Activated CD4-positive, alpha-beta T cell treated with anti-CD3 and anti-CD28 coated beads, Interleukin-2, amount 50 U/mL, for 24 hours (primary cell): ENCODE measurements at regions not wholly inside any gene's neighbourhood (a gene's known extent, or its start where the extent isn't known, plus 50 kb on each side); places are given as distances from the start of the nearest gene placed in this dataset.
"Not testable (repeated sequence)": the region's sequence is repeated elsewhere in the genome, so short reads cannot be mapped to it uniquely, and the experiment has no call there.

Experiments used
- DNase-seq, 2 donors: peaks; one replicate each; pipeline ENCODE4 v3.0.0-alpha.2; 2020; ENCODE audit warnings: low read depth in 1 of 2, low spot score in 1 of 2

DNA sequence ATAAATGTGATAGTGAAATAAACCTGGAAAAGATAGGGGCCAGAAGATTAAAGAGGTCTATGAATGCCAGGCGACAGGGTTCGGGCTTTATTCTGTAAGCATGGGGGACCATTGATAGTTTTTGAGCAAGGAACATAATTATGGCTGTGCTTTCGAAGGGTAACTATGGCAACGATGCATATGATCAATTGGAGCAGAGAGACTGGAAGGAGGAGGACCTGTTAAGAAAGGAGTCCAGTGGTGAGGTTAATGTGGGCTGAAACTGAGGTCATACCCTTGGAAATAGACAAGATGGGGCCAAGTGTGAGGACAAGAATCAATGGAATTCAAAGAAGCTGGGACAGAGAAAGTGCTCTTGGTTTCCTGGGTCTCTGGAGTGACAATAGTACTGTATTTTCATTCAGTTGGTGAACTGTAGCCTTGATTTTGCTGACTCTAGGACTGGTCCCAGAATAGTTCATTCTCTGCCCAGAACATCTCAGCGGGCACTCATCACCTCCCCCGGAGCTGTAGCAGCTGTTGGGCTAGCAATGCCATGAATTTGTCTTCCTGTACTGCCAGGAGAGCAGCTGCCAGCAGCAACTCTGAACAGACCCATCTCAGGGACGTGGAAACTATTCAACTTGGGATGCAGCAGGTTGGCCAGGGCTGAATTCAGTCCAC, 108.4 kb downstream of the SRGAP2 start:
- not testable (repeated sequence) for DNase-seq

DNA sequence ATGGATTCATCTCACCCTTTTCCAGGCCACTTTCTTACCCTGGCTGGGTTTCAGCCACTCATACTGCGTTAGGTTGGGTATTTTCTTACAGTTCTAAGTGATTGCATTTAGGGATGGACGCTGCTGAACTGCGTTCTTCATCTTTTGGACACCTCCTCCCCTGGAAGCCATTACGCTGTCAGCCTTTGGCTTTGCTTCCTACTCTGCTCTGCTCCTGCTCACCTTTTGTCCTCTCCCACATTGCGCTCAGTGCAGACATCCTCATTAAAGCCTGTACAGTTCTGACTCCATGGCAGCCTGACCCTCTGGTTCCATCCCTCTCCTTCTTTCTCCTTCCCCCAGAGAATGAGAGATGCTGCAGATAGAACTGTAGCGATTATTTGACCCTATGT, 108.9 kb downstream of the SRGAP2 start:
- DNase-seq, result not testable (repeated sequence)

DNA sequence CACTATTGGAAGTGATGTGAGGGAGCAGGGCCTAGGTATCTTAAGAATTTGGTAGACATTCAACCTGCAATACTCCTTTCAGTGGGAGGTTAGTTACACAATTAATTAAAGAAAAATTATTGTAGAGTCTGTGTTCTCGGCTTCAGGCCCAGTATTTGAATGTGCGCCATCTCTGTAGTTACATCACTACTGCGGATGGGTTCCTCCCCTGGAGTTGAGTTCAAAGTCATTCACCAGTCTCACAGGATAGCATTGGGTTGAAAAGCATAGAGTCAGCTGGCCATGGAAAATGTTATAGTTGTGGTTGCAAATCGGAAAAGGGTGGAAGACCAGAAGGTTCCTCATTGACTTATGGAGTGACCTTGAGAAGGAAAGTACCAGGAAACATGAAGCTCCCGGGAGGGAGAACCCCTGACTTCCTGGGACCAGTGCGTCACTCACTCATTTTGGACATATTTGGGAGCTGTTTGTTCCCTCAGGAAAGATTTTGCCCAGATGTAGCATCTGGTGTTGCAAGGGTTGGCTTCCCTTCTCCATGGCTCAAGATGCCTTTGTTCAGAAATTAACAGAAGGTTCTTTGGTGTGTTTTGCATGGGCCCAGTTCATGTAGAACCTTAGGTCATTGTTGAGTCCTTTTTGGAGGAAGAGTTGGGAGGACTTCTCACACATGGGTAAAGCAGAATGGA, 111.8 kb downstream of the SRGAP2 start:
- not testable (repeated sequence) for DNase-seq

DNA sequence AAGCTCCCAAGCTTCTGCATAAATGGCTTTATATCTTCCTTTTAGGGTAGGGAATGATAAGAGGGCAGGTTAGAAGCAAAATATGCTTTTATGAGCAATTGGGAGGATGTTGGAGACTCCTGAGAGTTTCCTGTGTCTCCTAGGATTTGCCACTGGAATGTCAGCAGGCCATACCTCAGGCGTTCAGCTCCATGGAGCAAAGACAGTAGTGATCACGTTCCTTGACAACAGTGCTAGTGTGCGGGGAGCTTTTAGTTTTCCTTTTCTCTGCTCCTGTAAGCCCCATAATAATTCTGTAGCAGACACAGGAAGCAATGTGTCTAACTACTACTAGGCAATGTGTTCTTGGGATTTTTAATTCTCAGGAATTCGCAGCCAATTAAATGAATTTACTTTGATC, 113.6 kb downstream of the SRGAP2 start:
- not testable (repeated sequence) for DNase-seq

DNA sequence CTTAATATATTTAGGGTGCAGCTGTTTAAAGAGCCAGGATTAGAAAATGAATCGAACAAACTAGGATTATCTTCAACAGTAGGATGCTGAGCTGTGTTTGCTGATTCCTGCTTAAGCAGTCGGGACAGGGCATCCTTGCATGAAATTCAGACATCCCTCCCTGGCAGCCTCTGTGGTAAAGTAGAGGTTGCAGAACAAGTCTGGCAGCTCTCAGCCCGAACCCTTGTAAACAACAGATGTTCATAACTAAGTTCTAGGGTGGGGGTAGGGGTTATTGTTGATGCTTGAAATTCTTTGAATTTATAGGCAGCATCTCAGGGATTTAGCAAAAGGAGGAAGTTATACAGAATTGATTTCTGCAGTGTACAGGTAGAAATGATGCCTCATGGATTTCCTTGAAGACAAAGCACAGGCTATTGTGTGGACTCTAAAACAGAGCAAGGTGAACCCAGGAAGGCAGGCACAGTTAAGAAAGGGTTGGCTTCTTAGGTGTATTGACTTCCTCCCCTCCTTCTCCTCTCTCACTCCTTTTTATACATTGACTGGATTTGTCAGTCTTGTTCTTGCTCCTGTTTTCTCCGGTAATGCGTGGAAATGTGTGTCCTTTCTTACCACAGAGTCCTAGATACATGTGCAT, 114.7 kb downstream of the SRGAP2 start:
- DNase-seq, result not testable (repeated sequence)

DNA sequence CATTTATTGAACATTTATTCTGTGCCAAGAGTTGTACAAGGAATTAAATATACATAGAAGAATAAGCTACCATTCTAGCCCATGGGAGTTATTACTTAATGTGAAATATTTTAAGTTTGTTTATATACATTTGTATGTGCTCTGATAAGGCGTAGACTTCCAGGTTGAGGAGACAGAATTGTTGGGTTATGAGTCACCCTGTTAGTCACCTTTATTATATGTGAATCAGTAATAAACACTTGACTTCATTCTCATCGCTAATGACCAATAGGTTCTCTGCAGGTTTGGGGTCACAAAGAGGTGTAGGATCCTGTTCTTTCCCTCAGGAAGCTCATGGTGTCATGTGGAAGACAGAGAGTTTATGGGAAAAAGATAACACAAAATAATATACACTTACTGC, 116.9 kb downstream of the SRGAP2 start:
- not testable (repeated sequence) for DNase-seq

DNA sequence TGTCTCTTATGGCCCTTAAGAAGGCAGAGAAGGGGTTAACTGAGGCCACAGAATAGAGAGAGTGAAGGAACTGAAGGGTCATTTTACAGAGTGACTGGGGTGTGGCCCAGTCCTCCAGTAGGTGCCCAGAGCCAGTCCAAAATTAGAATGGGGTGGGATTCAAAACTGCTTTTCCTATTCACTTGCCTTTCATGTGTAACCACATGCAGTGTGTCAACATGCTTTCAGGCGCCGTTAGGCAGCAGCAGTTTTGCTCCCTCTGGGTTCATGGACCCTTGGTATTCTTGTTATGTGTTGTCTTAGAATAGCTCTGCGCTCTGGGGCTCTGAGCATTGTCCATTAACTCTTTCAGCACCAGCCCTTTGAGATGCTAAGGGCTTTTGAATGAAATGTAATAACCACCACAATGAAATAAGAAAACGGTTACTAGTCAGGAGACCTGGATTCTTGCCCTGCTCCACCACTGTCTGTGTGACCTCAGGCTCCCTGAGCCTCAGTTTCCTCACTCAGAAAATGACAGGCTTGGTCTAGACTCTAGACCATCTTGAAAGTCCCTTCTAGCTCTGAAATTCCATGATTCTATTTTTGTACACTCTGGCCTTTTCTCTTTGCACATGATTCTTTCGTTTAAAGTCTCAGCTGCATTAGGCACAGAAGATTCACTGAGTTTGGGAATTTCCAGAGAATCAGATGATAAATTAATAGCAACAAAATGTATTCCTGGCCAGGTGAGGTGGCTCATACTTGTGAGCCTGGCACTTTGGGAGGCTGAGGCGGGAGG, 123.0 kb downstream of the SRGAP2 start:
- not testable (repeated sequence) for DNase-seq

DNA sequence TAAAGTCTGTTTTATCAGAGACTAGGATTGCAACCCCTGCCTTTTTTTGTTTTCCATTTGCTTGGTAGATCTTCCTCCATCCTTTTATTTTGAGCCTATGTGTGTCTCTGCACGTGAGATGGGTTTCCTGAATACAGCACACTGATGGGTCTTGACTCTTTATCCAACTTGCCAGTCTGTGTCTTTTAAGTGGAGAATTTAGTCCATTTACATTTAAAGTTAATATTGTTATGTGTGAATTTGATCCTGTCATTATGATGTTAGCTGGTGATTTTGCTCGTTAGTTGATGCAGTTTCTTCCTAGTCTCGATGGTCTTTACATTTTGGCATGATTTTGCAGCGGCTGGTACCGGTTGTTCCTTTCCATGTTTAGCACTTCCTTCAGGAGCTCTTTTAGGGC, 128.3 kb downstream of the SRGAP2 start:
- not testable (repeated sequence) for DNase-seq

DNA sequence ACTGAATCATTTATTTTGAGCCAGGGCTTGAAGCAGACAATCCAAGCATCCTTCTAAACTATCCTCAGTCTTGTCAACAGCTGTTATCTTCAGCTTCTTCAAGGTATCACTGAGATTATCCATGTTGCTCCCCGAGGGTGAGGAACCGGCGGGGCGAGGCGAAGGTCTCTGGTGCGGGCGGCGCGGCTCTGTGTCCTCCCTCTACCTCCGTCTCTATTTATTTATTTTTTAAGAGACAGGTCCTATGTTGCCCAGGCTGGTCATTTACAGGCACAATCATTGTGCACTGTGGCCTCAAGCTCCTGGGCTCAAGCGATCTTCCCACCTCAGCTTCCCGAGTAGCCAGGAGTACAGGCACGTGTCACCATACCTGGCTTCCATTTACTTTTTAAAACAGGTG, 130.0 kb downstream of the SRGAP2 start:
- not testable (repeated sequence) for DNase-seq

DNA sequence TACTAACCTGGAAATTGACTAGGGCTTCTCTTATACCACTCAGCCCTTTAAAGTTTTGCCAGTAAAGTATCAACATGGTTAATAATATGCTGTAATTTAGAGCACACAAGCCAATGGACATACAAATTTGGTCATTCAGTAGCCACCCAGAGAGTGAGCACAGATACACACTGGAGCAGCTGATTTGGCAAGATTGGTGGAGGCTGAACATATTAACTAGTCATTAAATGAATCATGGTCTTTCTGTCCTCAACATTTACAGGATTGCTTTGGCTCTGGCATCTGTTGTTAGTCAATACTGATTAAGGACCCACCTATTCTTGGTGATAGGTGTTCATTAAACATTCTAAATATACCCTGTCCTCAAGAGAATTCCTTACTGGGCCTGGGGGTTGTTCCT, 130.6 kb downstream of the SRGAP2 start:
- not testable (repeated sequence) for DNase-seq

DNA sequence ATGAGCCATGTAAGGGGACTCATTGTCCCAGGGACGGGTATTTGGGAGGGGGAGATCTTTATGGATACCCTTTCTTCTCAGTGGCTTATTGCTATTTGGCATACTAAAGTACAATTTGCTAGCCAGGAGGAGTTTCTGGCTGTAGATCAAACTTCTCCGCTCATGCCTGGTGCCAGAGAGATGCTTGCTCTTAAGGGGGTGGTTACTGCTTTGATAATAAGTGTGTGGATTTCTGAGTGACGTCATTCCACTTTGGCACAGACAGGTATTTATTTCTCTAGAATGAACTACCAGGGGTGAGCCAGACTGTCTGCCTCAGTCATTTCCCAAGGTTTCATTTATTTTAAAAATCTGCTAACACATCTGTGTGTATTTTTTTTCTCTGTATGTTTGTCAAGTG, 131.1 kb downstream of the SRGAP2 start:
- DNase-seq, result not testable (repeated sequence)

DNA sequence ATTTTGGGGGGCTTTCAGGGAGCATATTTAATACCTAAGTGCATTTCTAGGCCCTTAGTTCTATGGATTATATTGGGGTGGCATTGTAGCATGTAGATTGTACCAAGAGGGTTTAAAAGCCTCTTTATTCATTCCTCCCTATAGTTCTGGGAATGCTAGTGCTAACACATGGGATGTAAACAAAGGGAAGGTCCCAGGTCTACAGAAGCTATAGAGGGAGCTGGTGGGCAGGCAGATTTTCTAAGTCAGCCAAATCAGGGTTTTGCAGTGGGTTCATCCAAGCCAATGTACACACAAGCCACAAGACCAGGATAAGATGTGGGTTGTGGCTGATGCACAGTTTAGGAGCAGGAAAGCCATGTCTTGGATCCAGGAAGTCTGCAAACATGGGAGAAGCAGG, 131.8 kb downstream of the SRGAP2 start:
- not testable (repeated sequence) for DNase-seq

DNA sequence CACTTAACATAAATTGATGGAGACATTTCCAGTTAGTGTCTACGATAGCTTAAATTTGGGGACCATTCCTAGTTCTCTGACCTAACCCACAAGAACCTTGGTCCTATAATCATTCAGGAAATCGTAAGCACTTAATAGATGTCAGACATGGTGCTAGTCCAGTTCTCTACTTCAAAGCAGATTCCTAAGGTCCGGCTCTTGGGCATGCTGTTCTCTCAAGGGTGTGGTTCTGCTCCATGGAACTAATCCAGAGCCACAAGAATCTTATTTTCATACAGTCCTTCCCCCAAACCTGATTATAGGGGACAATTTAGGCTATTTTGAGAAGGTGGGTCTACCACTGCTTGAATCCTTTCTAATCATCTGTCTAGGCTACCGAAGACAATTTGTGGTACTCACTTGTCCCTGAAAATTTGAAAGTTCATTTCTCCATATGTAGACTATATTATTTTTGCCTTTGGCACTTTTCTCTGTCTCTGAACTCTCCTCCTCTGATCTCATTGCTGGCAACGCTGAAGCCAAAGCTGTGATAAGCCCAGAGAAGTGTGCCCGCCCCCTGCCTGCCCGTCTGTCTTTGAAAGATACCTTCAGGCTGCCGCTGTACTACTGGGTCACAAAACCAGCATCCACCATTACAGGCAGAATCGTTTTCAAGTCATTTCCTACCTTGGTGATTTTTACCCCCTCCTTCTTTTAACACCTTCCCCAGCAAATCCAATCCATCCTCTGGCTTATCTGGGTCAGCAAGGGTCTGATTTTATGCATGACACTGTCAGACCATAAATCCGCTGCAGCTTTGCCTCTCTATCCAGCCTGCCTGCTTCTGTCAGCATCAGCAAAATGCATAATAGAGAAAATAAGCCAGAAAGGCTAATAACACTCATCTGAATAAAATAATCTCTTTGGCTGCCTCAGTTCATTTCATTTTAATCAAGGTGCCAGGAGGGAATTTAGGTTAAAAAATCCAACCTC, 132.8 kb downstream of the SRGAP2 start:
- not testable (repeated sequence) for DNase-seq

DNA sequence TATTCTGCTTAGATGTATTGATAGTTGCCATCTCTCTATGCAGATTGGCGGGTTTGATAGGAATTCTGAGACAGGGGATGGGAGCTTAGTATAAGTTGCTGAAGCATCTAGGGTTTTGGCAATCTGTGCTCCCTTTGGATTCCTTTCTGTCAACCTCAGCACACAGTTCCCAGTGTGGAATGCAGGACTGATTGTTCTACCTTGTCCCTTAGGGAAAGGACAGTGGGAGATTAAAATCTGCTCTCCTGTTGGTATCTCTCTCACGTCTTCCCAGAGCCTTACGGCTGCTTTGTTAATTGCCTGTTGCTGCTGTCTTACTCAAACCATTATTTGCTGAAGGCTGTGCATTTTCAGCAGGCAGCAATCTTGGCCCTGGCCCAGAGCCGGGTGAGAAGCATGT, 133.3 kb upstream of the IKBKE start:
- DNase-seq, result not testable (repeated sequence)

DNA sequence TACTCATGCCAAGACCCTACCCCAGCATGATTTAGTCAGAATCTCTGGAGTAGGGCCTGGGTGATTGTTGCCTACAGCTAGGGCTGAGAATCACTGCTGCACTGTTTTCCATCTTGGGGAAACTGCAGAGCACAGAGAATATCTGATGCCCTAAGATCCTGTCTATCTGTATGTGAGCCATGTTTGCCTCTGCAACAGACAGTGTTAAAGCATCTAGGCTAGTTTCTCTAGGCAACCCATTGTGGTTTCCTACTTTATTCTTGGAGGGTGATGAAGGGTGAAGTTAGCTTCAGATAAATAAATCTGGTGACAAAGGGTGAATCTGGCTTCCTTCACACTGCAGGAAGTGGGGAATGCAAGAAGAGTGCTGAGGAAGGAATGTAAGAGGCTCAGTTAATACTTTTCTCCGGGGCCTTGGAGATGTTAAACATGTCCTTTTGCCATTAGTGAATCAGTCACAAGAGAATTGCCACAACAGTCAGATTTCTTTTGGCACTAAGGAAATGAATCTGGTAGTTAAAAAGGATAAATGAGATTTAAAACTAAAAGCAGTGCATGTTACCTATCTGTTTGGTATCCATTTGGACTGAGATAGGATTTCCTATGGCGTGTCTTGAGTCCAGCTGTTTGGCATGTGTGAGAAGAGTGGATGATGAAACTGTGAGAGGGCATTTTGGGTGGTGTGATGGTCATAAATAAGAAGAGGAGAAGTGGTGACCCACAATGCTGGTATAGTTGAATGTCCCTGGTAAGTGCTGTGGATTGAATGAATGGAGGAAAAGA, 119.6 kb upstream of the IKBKE start:
- DNase-seq, result not testable (repeated sequence)

DNA sequence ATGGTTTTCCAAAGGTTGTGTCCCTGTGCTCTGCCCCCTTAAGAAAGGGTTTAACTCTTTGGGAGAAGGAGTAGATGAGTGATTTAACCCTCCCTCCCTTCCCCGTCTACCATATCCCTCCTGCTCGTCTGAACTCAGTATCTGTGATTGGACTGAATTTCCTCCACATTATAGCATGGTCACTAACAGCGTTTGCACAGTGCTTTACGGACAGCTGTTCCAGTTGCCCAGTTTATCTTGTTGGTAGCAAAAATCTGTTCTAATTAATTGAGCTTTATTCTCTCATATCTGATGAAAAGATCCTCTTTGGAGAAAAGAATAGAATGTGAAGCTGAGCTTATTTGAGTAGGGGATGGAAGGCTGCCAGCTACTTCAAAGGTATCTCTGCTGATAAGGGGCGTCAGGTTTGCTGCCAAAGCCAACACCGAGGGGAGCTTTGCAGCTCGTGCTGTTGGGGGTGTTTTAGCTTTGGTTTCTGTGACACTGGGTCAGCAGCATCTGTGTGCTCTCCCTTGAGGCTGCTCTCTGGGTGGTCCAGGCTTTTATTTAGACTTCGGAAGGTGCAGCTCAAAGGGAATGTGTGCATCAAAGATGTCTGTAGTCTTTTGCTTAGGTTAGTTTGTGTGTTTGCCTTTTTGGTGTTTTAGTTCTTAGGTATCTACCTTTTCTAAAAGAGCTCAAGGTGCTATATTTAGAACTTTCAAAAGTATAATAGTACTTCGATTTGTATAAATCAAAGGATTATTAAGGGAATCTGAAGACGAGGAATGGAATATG, 118.8 kb upstream of the IKBKE start:
- not testable (repeated sequence) for DNase-seq

DNA sequence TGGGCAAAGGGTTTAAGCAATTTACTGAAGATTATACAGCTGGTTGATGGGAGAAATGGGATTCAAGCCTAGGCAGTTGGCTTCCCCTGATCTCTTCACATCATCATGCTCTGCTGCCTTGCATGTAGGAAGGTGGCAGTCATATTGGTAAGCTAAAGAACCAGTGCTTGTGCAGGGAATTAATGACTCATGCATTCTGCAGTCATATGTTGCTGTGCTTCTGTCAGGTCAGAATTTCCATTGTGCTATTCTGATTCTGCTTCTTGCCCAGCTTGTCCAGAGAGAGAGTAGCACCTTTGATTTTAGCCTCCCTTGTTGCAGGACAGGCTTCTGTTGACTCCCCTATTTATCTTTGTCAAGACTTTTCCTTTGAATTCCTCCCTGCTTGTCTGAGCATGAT, 114.0 kb upstream of the IKBKE start:
- peak in 1 of 2 donors; percentile 19 for DNase-seq

DNA sequence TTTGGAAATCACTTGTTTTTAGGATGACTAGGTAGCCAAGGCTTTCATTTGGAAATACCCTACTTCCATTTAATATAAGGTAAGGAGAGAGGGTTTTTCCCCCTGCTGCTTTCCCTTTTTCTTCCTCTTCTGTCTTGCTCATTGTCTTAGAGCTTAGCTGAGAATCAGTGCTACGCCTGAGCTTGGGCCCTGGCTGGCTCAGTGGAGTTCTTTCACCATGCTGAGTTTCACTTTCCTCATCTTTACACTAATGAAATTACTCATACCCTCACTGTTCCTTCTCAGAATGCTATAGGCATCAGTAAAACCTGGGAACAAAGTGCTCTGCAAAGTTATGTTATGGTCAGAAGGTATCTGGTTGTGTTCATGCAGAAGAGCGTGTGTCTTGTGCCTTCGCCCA, 112.3 kb upstream of the IKBKE start:
- DNase-seq, result peak in 1 of 2 donors; percentile 42

DNA sequence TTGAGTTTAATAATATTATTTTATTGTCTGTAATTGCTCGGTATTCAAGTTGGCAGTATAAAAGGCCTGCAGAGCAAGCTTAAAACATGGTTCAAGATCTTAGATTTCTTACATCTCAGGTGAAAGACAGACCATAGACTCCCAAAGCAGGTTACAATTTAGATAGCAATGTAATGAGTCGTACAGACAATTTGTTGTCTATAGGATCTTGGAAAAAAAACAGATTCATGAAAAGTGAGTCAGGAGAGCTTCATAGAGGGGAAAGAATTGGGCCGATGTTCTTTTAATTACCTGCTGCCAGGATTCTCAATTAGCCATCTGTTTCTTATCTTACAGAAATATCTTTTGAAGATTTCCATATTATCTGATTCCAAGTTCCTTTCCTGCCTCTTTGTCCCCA, 111.5 kb upstream of the IKBKE start:
- DNase-seq, result not testable (repeated sequence)
